ENCODE measurements at regions not wholly inside any gene's neighbourhood (a gene's known extent, or its start where the extent isn't known, plus 50 kb on each side); places are given as distances from the start of the nearest gene placed in this dataset.

DNA sequence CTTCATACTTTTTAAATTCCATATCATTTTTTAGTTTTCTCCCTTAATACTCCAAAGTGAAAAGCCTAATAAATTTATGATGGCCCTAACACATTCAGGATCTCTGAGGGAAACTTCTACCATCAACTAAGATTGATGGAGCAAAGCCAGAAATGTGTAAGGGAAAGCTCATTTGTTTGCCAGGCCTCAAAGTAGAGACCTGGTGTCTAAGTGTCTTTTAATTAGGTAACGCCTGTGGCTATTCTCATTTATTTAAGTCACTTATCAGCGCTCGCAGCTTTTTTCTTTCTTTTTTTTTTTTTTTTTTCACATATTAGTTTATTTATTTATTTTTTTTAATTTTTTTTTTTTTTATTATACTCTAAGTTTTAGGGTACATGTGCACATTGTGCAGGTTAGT lies 242.4 kb downstream of the TMA16 start:
- TF ChIP-seq, protein P1, sequence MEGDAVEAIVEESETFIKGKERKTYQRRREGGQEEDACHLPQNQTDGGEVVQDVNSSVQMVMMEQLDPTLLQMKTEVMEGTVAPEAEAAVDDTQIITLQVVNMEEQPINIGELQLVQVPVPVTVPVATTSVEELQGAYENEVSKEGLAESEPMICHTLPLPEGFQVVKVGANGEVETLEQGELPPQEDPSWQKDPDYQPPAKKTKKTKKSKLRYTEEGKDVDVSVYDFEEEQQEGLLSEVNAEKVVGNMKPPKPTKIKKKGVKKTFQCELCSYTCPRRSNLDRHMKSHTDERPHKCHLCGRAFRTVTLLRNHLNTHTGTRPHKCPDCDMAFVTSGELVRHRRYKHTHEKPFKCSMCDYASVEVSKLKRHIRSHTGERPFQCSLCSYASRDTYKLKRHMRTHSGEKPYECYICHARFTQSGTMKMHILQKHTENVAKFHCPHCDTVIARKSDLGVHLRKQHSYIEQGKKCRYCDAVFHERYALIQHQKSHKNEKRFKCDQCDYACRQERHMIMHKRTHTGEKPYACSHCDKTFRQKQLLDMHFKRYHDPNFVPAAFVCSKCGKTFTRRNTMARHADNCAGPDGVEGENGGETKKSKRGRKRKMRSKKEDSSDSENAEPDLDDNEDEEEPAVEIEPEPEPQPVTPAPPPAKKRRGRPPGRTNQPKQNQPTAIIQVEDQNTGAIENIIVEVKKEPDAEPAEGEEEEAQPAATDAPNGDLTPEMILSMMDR (IDR thresholded peaks at IDR 0.05): no peak
- TF ChIP-seq EZH2 (IDR thresholded peaks at IDR 0.05): no peak
